ACC112 (cell line): ENCODE measurements at regions not wholly inside any gene's neighbourhood (a gene's known extent, or its start where the extent isn't known, plus 50 kb on each side); places are given as distances from the start of the nearest gene placed in this dataset.
"Not testable (repeated sequence)": the region's sequence is repeated elsewhere in the genome, so short reads cannot be mapped to it uniquely, and the experiment has no call there.

ENCODE experiments used
- H2AFZ ChIP-seq: fragments of 200-600 bp; sonication (generic); one replicate; pipeline ENCODE4 v1.6.0; 2017; ENCODE audit warnings: antibody characterized with exemption, low read length; ENCODE audit not compliant: unreplicated experiment
- H3K27ac ChIP-seq: fragments of 200-600 bp; sonication (generic); 2 replicates; pipeline ENCODE4 v1.5.1; 2014; ENCODE audit warnings: low read depth, mild to moderate bottlenecking, antibody characterized with exemption, low read length, moderate library complexity
- H3K27me3 ChIP-seq: fragments of 200-600 bp; sonication (generic); 2 replicates; pipeline ENCODE4 v1.6.1; 2014; ENCODE audit warnings: mild to moderate bottlenecking, antibody characterized with exemption, low read length, moderate library complexity, mixed read lengths; ENCODE audit not compliant: insufficient read depth
- H3K36me3 ChIP-seq: fragments of 200-600 bp; sonication (generic); 2 replicates; pipeline ENCODE4 v1.6.1; 2016; ENCODE audit warnings: mild to moderate bottlenecking, antibody characterized with exemption, low read length, moderate library complexity, mixed read lengths; ENCODE audit not compliant: insufficient read depth
- H3K4me1 ChIP-seq: fragments of 200-600 bp; sonication (generic); one replicate; pipeline ENCODE4 v1.6.1; 2016; ENCODE audit warnings: low read length, mixed read lengths; ENCODE audit not compliant: insufficient read depth, unreplicated experiment, control insufficient read depth
- H3K4me3 ChIP-seq: fragments of 200-600 bp; sonication (generic); 2 replicates; pipeline ENCODE4 v1.5.1; 2014; ENCODE audit warnings: mild to moderate bottlenecking, low read depth, low read length
- H3K79me2 ChIP-seq: fragments of 200-600 bp; sonication (generic); one replicate; pipeline ENCODE4 v1.6.0; 2016; ENCODE audit warnings: low read length; ENCODE audit not compliant: control insufficient read depth, unreplicated experiment, insufficient read depth

- H2AFZ ChIP-seq: no peak overlapping the region
- no peaks in the 10 kb centered on the region for H3K4me1 ChIP-seq
- H3K79me2 ChIP-seq: no peaks in the 10 kb centered on the region
- no peaks in the 10 kb centered on the region for H3K36me3 ChIP-seq
- H3K4me3 ChIP-seq: no peak overlapping the region
- no peaks in the 10 kb centered on the region for H3K27me3 ChIP-seq
- no peak overlapping the region for H3K27ac ChIP-seq
These were observed 830.8 kb upstream of the AUTS2 start for GRCh38 chr7:68767462-68767861.

DNA sequence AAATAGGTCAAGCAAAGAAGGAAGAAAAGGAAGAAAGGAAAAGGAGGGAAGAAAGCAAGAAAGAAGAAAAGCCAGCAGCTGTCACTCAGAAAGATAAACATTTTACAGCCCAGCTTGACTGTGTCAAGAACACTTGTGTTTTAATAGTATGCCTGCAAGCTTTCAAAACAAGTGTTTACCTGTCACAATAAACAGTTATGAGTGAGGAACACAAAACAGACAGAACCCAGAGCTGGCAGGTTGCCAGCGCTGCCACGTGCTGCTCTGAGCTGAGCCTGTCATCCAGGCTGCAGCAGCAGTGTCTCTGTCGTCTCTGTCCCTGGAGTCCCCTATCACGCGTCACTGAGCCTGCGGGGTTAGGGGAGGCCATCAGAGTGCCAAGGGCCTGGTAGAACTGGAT lies 827.6 kb upstream of the AUTS2 start:
- Histone ChIP-seq H2AFZ (no peak overlapping the region), H3K4me1 (no peaks in the 10 kb centered on the region), H3K4me3 (no peak overlapping the region), H3K27ac (no peak overlapping the region), H3K36me3 (no peaks in the 10 kb centered on the region), H3K79me2 (no peaks in the 10 kb centered on the region), H3K27me3 (no peaks in the 10 kb centered on the region)

DNA sequence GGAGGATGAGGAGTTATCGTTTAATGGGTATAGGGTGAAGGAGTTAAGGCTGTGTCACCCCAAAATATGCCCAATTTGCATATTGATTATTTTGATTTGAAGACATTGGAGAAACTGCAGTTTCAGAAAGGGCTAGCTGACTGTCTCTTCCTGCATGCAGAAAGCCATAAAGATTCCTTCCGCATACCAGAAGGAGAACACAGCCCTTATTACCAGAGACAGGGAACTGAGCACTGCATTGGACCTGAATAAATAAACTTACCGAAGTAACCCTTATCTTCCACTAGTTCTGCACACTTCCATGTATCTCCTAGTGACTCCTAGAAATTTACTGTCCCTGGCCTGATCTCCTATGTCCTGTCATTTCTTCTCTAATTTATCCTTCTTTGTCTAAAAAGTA lies 821.9 kb upstream of the AUTS2 start:
- no peaks in the 10 kb centered on the region for H3K36me3 ChIP-seq

DNA sequence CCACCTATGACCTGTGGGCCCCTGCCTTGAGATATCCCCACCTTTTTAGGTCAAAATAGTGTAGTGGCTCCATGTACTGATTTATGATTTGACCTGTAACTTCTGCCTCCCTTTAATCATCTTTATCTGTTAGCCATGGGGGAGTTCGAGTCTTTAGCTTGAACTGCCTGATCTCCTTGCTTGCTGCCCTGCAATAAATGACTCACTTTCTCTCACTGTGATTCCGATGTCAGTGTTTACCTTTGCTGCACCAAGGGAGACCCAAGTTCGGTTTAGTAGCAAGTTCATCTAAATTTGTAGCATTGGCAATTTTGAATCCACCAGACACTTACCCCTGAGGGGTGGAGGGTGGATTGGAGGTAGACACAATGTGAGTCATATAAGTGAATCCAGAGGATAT lies 814.6 kb upstream of the AUTS2 start:
- H3K79me2 ChIP-seq: no peaks in the 10 kb centered on the region
- no peak overlapping the region for H3K4me3 ChIP-seq
- no peak overlapping the region for H2AFZ ChIP-seq
- no peaks in the 10 kb centered on the region for H3K27me3 ChIP-seq
- no peaks in the 10 kb centered on the region for H3K36me3 ChIP-seq
- no peaks in the 10 kb centered on the region for H3K4me1 ChIP-seq
- H3K27ac ChIP-seq: no peak overlapping the region

More for the DNA sequence above, 821.9 kb upstream of the AUTS2 start:
- Histone ChIP-seq H3K4me3 (no peak overlapping the region), H3K27me3 (no peaks in the 10 kb centered on the region), H3K4me1 (no peaks in the 10 kb centered on the region), H3K79me2 (no peaks in the 10 kb centered on the region), H2AFZ (no peak overlapping the region), H3K27ac (no peak overlapping the region)

DNA sequence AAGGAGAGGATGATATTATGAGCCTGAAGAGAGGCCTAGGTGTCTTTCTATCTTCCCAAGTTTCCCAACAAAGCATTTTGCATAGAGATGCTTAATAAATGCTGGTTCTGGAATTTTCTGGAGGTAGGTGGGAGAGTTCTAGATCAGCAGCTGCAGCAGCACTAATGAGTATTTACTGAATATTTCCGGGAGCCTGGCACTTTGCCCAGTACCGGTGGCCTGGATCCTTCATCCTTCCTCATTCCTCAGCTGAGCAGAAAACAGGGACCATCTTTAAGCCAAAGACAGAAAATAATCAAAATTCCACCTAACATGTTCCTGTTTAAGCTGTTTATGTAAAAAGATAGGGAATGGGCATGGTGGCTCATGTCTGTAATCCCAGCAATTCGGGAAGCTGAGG lies 813.2 kb upstream of the AUTS2 start:
- H3K27ac ChIP-seq: no peak overlapping the region
- no peaks in the 10 kb centered on the region for H3K79me2 ChIP-seq
- no peaks in the 10 kb centered on the region for H3K36me3 ChIP-seq
- no peak overlapping the region for H2AFZ ChIP-seq
- no peaks in the 10 kb centered on the region for H3K27me3 ChIP-seq
- H3K4me1 ChIP-seq: no peaks in the 10 kb centered on the region
- no peak overlapping the region for H3K4me3 ChIP-seq

GRCh38 chr7:68787566-68787965 lies 810.7 kb upstream of the AUTS2 start:
- H3K36me3 ChIP-seq: no peaks in the 10 kb centered on the region
- H3K27me3 ChIP-seq: no peaks in the 10 kb centered on the region
- H3K79me2 ChIP-seq: no peaks in the 10 kb centered on the region
- no peak overlapping the region for H2AFZ ChIP-seq
- no peaks in the 10 kb centered on the region for H3K4me1 ChIP-seq
- H3K4me3 ChIP-seq: no peak overlapping the region
- H3K27ac ChIP-seq: no peak overlapping the region

- H3K4me3 ChIP-seq, H3K27me3 ChIP-seq, H3K27ac ChIP-seq, H3K4me1 ChIP-seq, H3K79me2 ChIP-seq, H3K36me3 ChIP-seq, H2AFZ ChIP-seq: not testable (repeated sequence)
These were observed 809.7 kb upstream of the AUTS2 start for GRCh38 chr7:68788529-68788928.

DNA sequence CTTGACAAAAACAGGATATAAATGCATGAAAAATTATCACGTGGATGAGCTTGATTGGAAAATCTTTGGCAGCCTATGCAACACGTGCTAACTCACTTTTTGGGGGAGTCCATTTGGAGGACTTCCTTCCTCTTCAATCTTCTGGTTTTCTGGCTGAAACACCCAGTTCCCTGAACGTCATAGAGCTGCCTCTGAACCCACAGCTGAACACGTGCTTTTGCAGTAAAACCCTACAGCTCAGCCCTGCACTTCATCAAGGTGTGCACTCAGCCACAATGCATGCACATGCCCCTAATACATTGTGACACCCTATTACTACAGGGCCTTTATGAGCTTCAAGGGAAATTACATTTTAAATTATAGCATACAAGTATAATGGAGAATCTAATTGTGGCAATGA lies 808.7 kb upstream of the AUTS2 start:
- H3K4me1 ChIP-seq: no peaks in the 10 kb centered on the region
- H3K79me2 ChIP-seq: no peaks in the 10 kb centered on the region
- H3K27ac ChIP-seq: no peak overlapping the region
- H3K27me3 ChIP-seq: no peaks in the 10 kb centered on the region
- H2AFZ ChIP-seq: no peak overlapping the region
- H3K36me3 ChIP-seq: no peaks in the 10 kb centered on the region
- H3K4me3 ChIP-seq: no peak overlapping the region

DNA sequence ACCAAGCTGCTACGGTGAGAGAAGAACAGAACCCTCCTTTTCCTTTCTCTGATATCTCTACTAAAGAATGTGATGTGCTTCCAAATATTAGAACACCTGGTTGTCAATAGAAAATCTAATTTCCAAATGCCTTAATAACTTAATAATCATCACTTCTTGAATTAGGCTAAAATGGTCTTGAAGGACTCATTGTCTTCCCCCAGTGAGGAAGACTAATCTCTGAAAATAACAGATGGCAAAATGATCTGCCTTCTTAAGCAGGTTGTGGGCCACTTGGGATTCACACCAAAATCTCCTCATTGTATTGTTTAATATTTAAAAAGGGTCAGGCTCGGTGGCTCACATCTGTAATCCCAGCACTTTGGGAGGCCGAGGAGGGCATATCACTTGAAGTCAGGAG lies 805.9 kb upstream of the AUTS2 start:
- H3K4me1 ChIP-seq: no peaks in the 10 kb centered on the region

GRCh38 chr7:68793513-68793912 lies 804.8 kb upstream of the AUTS2 start:
- H3K4me3 ChIP-seq: no peak overlapping the region
- no peaks in the 10 kb centered on the region for H3K36me3 ChIP-seq
- no peaks in the 10 kb centered on the region for H3K79me2 ChIP-seq
- no peak overlapping the region for H2AFZ ChIP-seq
- H3K27ac ChIP-seq: no peak overlapping the region
- H3K27me3 ChIP-seq: no peaks in the 10 kb centered on the region
- H3K4me1 ChIP-seq: no peaks in the 10 kb centered on the region

More for the DNA sequence above, 805.9 kb upstream of the AUTS2 start:
- Histone ChIP-seq H3K27me3 (no peaks in the 10 kb centered on the region), H3K36me3 (no peaks in the 10 kb centered on the region), H3K4me3 (no peak overlapping the region), H3K79me2 (no peaks in the 10 kb centered on the region), H2AFZ (no peak overlapping the region), H3K27ac (no peak overlapping the region)

- Histone ChIP-seq H3K27ac (no peak overlapping the region), H3K4me3 (no peak overlapping the region), H3K36me3 (no peaks in the 10 kb centered on the region), H3K4me1 (no peaks in the 10 kb centered on the region), H2AFZ (no peak overlapping the region), H3K27me3 (no peaks in the 10 kb centered on the region), H3K79me2 (no peaks in the 10 kb centered on the region)
These were observed 798.0 kb upstream of the AUTS2 start for GRCh38 chr7:68800316-68800715.

DNA sequence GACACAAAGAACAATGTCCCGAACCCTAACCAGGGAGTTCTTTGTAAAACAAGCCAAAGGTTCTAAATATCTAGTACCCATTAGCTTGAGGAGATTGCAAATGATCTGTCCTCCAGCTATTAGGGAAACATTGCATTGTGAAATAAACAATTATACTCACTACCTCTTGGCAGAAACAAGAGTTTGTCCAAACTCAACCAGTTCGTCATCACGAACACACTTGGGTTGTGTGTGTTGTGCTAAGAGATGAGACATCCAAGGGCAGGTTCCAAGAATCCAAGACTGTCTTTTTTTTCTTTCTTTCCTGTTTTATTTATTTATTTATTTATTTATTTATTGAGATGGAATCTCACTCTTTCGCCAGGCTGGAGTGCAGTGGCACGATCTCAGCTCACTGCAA lies 793.1 kb upstream of the AUTS2 start:
- Histone ChIP-seq H3K79me2 (no peaks in the 10 kb centered on the region), H3K27me3 (no peaks in the 10 kb centered on the region), H3K36me3 (no peaks in the 10 kb centered on the region), H3K4me1 (no peaks in the 10 kb centered on the region), H3K27ac (no peak overlapping the region), H2AFZ (no peak overlapping the region), H3K4me3 (no peak overlapping the region)
